HCT116 (cell line): ENCODE measurements at regions not wholly inside any gene's neighbourhood (a gene's known extent, or its start where the extent isn't known, plus 50 kb on each side); places are given as distances from the start of the nearest gene placed in this dataset.
A peak's percentile ranks its signal among the peaks of the same experiment; 100 is the strongest.

ENCODE experiments used
- ATAC-seq: fragments of 200-7000 bp; cut with Tn5 transposase; 2 replicates; pipeline ENCODE4 v1.9.1; 2020; ENCODE audit warnings: mild to moderate bottlenecking, moderate library complexity
- BruUV-seq: library from RNA; stranded (reverse); fragments of 400-500 nt; replicated peaks from 2 replicates; lab custom pipeline; 2021; lab: Mats Ljungman, UMichigan
- CTCF ChIA-PET: fragments of 300-600 bp; sonication (Branson Sonifier 250); formaldehyde crosslinking; loops from one replicate; lab custom pipeline; 2021; ENCODE audit warnings: antibody characterized with exemption; lab: Charles Lee
- POLR2A ChIA-PET: fragments of 300-600, 350-600 bp; sonication (Branson Sonifier 250); formaldehyde crosslinking; loops from one replicate; lab custom pipeline; 2021; ENCODE audit warnings: antibody characterized with exemption; lab: Charles Lee
- RAD21 ChIA-PET, 2 experiments: fragments of 300-600 bp; sonication (Branson Sonifier 250); formaldehyde crosslinking; loops; one replicate each; lab custom pipeline; 2023; ENCODE audit warnings: low total read pairs in 2 of 2; ENCODE audit not compliant: uncharacterized antibody in 2 of 2, unreplicated experiment in 2 of 2, low non-redundant PET in 1 of 2; lab: Charles Lee
- DNase-seq: peaks from one replicate; pipeline ENCODE4 v3.0.0-alpha.2; 2010; ENCODE audit warnings: low read depth, low spot score
- H2AFZ ChIP-seq: fragments of 200-600 bp; shearing (Covaris generic), sonication (generic); 2 replicates; pipeline ENCODE4 v1.6.1; 2017; ENCODE audit warnings: low read depth, mixed run types, mixed read lengths, antibody characterized with exemption, low read length; ENCODE audit not compliant: poor library complexity, severe bottlenecking
- H3K27ac ChIP-seq: 2 replicates; pipeline ENCODE4 v1.5.1; 2012; ENCODE audit warnings: low read depth, low read length
- H3K27me3 ChIP-seq: fragments of 200-600 bp; sonication (generic); 2 replicates; pipeline ENCODE4 v1.6.1; 2016; ENCODE audit warnings: mixed run types, low read length, mixed read lengths; ENCODE audit not compliant: insufficient read depth
- H3K36me3 ChIP-seq, 2 experiments: fragments of 200-500 bp in 1 of 2; fragments of 200-600 bp in 1 of 2; sonication (Bioruptor generic) in 1 of 2; sonication (generic) in 1 of 2; 2 replicates each; pipeline versions ENCODE4 v1.5.1 to v1.6.1; 2014 to 2016; ENCODE audit warnings: low read length in 2 of 2, inconsistent platforms in 1 of 2, mixed read lengths in 1 of 2, mixed run types in 1 of 2; ENCODE audit not compliant: insufficient read depth in 2 of 2, control insufficient read depth in 1 of 2
- H3K4me1 ChIP-seq, 2 experiments: fragments of 200-600 bp in 1 of 2; sonication (generic) in 1 of 2; 2 replicates each; pipeline versions ENCODE4 v1.5.1 to v1.6.1; 2012 to 2017; ENCODE audit warnings: low read length in 2 of 2, inconsistent platforms in 1 of 2, mild to moderate bottlenecking in 1 of 2, mixed read lengths in 1 of 2, mixed run types in 1 of 2, moderate library complexity in 1 of 2; ENCODE audit not compliant: insufficient read depth in 2 of 2, control insufficient read depth in 1 of 2
- H3K4me2 ChIP-seq: fragments of 200-600 bp; sonication (generic); 2 replicates; pipeline ENCODE4 v1.6.1; 2017; ENCODE audit warnings: mixed run types, low read length, mixed read lengths
- H3K4me3 ChIP-seq, 2 experiments: fragments of 200-600 bp in 1 of 2; sonication (generic) in 1 of 2; replicated peaks in 1 of 2; 2 replicates each; pipeline ENCODE4 v1.5.1; 2011 to 2016; ENCODE audit warnings: low read length in 2 of 2, control low read depth in 1 of 2, low read depth in 1 of 2, mild to moderate bottlenecking in 1 of 2, mixed read lengths in 1 of 2, mixed run types in 1 of 2
- H3K79me2 ChIP-seq: fragments of 200-600 bp; sonication (generic); 2 replicates; pipeline ENCODE4 v1.6.1; 2017; ENCODE audit warnings: mild to moderate bottlenecking, mixed run types, low read length, moderate library complexity, mixed read lengths; ENCODE audit not compliant: insufficient read depth
- H3K9ac ChIP-seq: fragments of 200-600 bp; sonication (generic); 2 replicates; pipeline ENCODE4 v1.6.1; 2016; ENCODE audit warnings: low read length, mixed read lengths
- H3K9me2 ChIP-seq: fragments of 200-600 bp; sonication (generic), shearing (Covaris generic); 2 replicates; pipeline ENCODE4 v1.6.1; 2017; ENCODE audit warnings: mixed run types, mild to moderate bottlenecking, moderate library complexity; ENCODE audit not compliant: insufficient read depth
- H3K9me3 ChIP-seq, 2 experiments: fragments of 200-500 bp in 1 of 2; fragments of 200-600 bp in 1 of 2; sonication (Bioruptor generic) in 1 of 2; sonication (generic) in 1 of 2; 2 replicates each; pipeline ENCODE4 v1.6.1; 2014 to 2017; ENCODE audit warnings: low read length in 2 of 2, mixed read lengths in 2 of 2, inconsistent platforms in 1 of 2, low read depth in 1 of 2, mild to moderate bottlenecking in 1 of 2, mixed run types in 1 of 2, moderate library complexity in 1 of 2; ENCODE audit not compliant: control insufficient read depth in 1 of 2, insufficient read depth in 1 of 2
- H4K20me1 ChIP-seq: fragments of 200-600 bp; sonication (generic), shearing (Covaris generic); 2 replicates; pipeline ENCODE4 v1.6.1; 2017; ENCODE audit warnings: mixed run types, mild to moderate bottlenecking, moderate library complexity; ENCODE audit not compliant: insufficient read depth
- CTCF ChIP-seq, 3 experiments: fragments of 200-600 bp in 1 of 3; sonication (generic) in 1 of 3; IDR thresholded peaks in 2 of 3; conservative IDR thresholded peaks in 1 of 3; 2 replicates each; pipeline ENCODE4 v1.5.1; 2012 to 2017; ENCODE audit warnings: low read depth in 2 of 3, low read length in 2 of 3, antibody characterized with exemption in 1 of 3, borderline replicate concordance in 1 of 3, control low read depth in 1 of 3, mild to moderate bottlenecking in 1 of 3, mixed read lengths in 1 of 3, mixed run types in 1 of 3, moderate library complexity in 1 of 3; ENCODE audit not compliant: insufficient read depth in 1 of 3
- POLR2AphosphoS5 ChIP-seq: IDR thresholded peaks from 2 replicates; pipeline ENCODE4 v1.6.1; 2011; ENCODE audit warnings: mild to moderate bottlenecking, low read depth, low read length, moderate library complexity
- SRF ChIP-seq: IDR thresholded peaks from 2 replicates; pipeline ENCODE4 v1.6.1; 2012; ENCODE audit warnings: low read depth
- intact Hi-C: fragments of 100-400 bp; cut with micrococcal nuclease; formaldehyde crosslinking; loops from 2 replicates; pipeline ENCODE4 v1.10.0; 2022

GRCh38 chrX:45515262-45516215, 314.9 kb upstream of the DIPK2B start:
- no peaks in the 10 kb centered on the region for H3K27me3 ChIP-seq
- H2AFZ ChIP-seq, result no peak overlapping the region
- TF ChIP-seq CTCF (IDR thresholded peaks at IDR 0.05 in 2 of 3, conservative IDR thresholded peaks at IDR 0.05 in 1 of 3; ENCODE audit: borderline replicate concordance in 1 of 3, insufficient read depth in 1 of 3, low read depth in 2 of 3, low read length in 2 of 3) (peak in 2 of 3 experiments; percentile 55 to 63; a peak in 4 of 6 replicates), POLR2AphosphoS5 (peak; percentile 24; the same call in 1 of the 2 replicates), SRF (no peak)
- ChIA-PET RAD21 (interaction anchor here in 1 of 2 experiments (0.9 to 1.0 kb wide), 2 partner anchors 199 to 861 kb away, joined by 3 read pairs; no protein-coding TSS in a partner anchor), CTCF (interaction anchor here (0.6 to 2.0 kb wide), 10 partner anchors 192 to 893 kb away, joined by 3 to 8 read pairs (median 3); no protein-coding TSS in a partner anchor), POLR2A (interaction anchor here (1.0 to 1.8 kb wide), 5 partner anchors 153 to 227 kb away, joined by 3 to 11 read pairs (median 4); no protein-coding TSS in a partner anchor)
- H3K27ac ChIP-seq, result peak overlapping the region; percentile 91
- H3K9ac ChIP-seq, result peak overlapping the region; percentile 59
- peak; percentile 62 for DNase-seq
- peak; percentile 66 for ATAC-seq
- BruUV-seq, result TSS peak; percentile 31
- no peaks in the 10 kb centered on the region for H3K79me2 ChIP-seq
- intact Hi-C loops, result loop anchor here (1.0 to 5.0 kb wide), 6 partner anchors 193 to 893 kb away; no protein-coding TSS in a partner anchor
- H3K4me2 ChIP-seq, result peak overlapping the region; percentile 51
- no peaks in the 10 kb centered on the region for H3K9me2 ChIP-seq
- H3K9me3 ChIP-seq, result no peaks in the 10 kb centered on the region
- no peak overlapping the region for H3K4me3 ChIP-seq
- H3K36me3 ChIP-seq, result no peaks in the 10 kb centered on the region; a peak in 1 of 4 replicates
- H4K20me1 ChIP-seq, result no peaks in the 10 kb centered on the region
- peaks cover 32 to 62% of the 10 kb centered on the region in 2 experiments for H3K4me1 ChIP-seq
